ENCODE measurements at regions not wholly inside any gene's neighbourhood (a gene's known extent, or its start where the extent isn't known, plus 50 kb on each side); places are given as distances from the start of the nearest gene placed in this dataset.

DNA sequence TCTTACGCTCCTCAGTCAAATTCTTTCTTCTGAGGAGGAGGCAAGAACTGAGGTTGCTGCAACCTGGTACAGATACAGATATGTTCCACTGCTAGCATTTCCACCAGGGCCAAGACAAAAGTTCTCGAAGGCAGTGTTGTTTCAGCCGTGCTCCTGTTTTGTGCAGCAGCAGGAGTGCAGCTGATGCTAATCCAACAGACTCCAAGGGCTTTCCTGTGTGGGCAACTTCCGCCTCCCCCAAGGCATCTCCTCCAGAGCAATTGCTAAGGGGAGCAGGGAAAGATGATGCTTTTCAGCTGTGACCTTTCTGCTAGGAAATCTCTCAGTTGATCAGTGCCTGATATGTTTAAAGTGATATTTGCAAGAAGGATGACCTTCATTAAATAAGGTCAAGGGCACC is 52.6 kb upstream of the DAPL1 start:
- Histone ChIP-seq H3K79me2 (ENCODE audit: low read length) (no peaks in the 10 kb centered on the region), H3K4me2 (ENCODE audit: low read length) (no peak overlapping the region), H4K20me1 (ENCODE audit: insufficient read depth, low read length) (no peaks in the 10 kb centered on the region), H3K9me3 (ENCODE audit: insufficient read depth, low read length) (no peaks in the 10 kb centered on the region), H2AFZ (ENCODE audit: low read depth, low read length) (no peak overlapping the region), H3K9ac (ENCODE audit: low read length) (no peak overlapping the region), H3K4me3 (ENCODE audit: low read length) (no peak overlapping the region), H3K27me3 (ENCODE audit: low read depth, low read length) (peaks cover 27% of the 10 kb centered on the region), H3K4me1 (ENCODE audit: low read length) (peaks cover 8% of the 10 kb centered on the region), H3K36me3 (replicated peaks; ENCODE audit: low read depth, low read length) (no peaks in the 10 kb centered on the region), H3K27ac (ENCODE audit: low read length) (no peak overlapping the region)
- no peak for TF ChIP-seq EZH2phosphoT487 (IDR thresholded peaks at IDR 0.05; ENCODE audit: low read depth)
- TF ChIP-seq, protein P1, sequence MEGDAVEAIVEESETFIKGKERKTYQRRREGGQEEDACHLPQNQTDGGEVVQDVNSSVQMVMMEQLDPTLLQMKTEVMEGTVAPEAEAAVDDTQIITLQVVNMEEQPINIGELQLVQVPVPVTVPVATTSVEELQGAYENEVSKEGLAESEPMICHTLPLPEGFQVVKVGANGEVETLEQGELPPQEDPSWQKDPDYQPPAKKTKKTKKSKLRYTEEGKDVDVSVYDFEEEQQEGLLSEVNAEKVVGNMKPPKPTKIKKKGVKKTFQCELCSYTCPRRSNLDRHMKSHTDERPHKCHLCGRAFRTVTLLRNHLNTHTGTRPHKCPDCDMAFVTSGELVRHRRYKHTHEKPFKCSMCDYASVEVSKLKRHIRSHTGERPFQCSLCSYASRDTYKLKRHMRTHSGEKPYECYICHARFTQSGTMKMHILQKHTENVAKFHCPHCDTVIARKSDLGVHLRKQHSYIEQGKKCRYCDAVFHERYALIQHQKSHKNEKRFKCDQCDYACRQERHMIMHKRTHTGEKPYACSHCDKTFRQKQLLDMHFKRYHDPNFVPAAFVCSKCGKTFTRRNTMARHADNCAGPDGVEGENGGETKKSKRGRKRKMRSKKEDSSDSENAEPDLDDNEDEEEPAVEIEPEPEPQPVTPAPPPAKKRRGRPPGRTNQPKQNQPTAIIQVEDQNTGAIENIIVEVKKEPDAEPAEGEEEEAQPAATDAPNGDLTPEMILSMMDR (IDR thresholded peaks at IDR 0.05; ENCODE audit: low read depth, low read length), result no peak

- Histone ChIP-seq H3K4me3 (ENCODE audit: low read length) (no peak overlapping the region), H3K9ac (ENCODE audit: low read length) (no peak overlapping the region), H4K20me1 (ENCODE audit: insufficient read depth, low read length) (no peaks in the 10 kb centered on the region), H3K4me2 (ENCODE audit: low read length) (no peak overlapping the region), H3K36me3 (replicated peaks; ENCODE audit: low read depth, low read length) (no peaks in the 10 kb centered on the region), H3K79me2 (ENCODE audit: low read length) (no peaks in the 10 kb centered on the region), H3K9me3 (ENCODE audit: insufficient read depth, low read length) (no peaks in the 10 kb centered on the region), H3K27ac (ENCODE audit: low read length) (no peak overlapping the region), H3K4me1 (ENCODE audit: low read length) (peaks cover 8% of the 10 kb centered on the region), H2AFZ (ENCODE audit: low read depth, low read length) (no peak overlapping the region), H3K27me3 (ENCODE audit: low read depth, low read length) (peaks cover 29% of the 10 kb centered on the region)
- no peak for TF ChIP-seq EZH2phosphoT487 (IDR thresholded peaks at IDR 0.05; ENCODE audit: low read depth)
- TF ChIP-seq, protein P1 (IDR thresholded peaks at IDR 0.05; ENCODE audit: low read depth, low read length), result no peak
These were observed 51.7 kb upstream of the DAPL1 start for GRCh38 chr2:158743466-158743865.

DNA sequence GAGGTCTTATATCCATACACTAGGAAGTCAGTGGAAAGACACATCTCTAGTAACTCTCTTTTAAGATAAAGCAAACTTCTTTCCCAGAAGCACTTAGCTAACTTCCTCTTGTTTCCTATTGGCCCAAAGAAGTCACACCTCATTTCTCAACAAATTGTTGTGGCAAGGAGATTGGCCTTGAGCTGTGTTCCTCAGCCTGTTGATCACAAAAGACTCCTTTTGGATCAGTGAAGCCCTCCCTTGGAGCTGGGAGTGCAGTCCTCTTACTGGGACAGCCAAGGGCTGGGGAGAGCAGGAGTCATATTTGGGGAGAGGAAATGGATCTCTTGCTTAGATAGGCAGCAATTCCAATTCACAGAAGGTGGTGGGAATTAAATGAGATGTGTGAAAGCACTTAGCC is 51.2 kb upstream of the DAPL1 start:
- Histone ChIP-seq H3K9me3 (ENCODE audit: insufficient read depth, low read length) (no peaks in the 10 kb centered on the region), H3K4me1 (ENCODE audit: low read length) (peaks cover 8% of the 10 kb centered on the region), H3K4me3 (ENCODE audit: low read length) (no peak overlapping the region), H3K79me2 (ENCODE audit: low read length) (no peaks in the 10 kb centered on the region), H3K4me2 (ENCODE audit: low read length) (no peak overlapping the region), H3K9ac (ENCODE audit: low read length) (no peak overlapping the region), H2AFZ (ENCODE audit: low read depth, low read length) (no peak overlapping the region), H4K20me1 (ENCODE audit: insufficient read depth, low read length) (no peaks in the 10 kb centered on the region), H3K27ac (ENCODE audit: low read length) (no peak overlapping the region), H3K27me3 (ENCODE audit: low read depth, low read length) (peaks cover 31% of the 10 kb centered on the region), H3K36me3 (replicated peaks; ENCODE audit: low read depth, low read length) (no peaks in the 10 kb centered on the region)
- no peak for TF ChIP-seq EZH2phosphoT487 (IDR thresholded peaks at IDR 0.05; ENCODE audit: low read depth)
- TF ChIP-seq, protein P1 (IDR thresholded peaks at IDR 0.05; ENCODE audit: low read depth, low read length), result no peak

- Histone ChIP-seq H3K9me3 (ENCODE audit: insufficient read depth, low read length) (no peaks in the 10 kb centered on the region), H3K4me1 (ENCODE audit: low read length) (peaks cover 8% of the 10 kb centered on the region), H3K9ac (ENCODE audit: low read length) (no peak overlapping the region), H3K36me3 (replicated peaks; ENCODE audit: low read depth, low read length) (no peaks in the 10 kb centered on the region), H3K79me2 (ENCODE audit: low read length) (no peaks in the 10 kb centered on the region), H3K4me3 (ENCODE audit: low read length) (no peak overlapping the region), H4K20me1 (ENCODE audit: insufficient read depth, low read length) (no peaks in the 10 kb centered on the region), H3K4me2 (ENCODE audit: low read length) (no peak overlapping the region), H2AFZ (ENCODE audit: low read depth, low read length) (no peak overlapping the region), H3K27ac (ENCODE audit: low read length) (no peak overlapping the region), H3K27me3 (ENCODE audit: low read depth, low read length) (peaks cover 36% of the 10 kb centered on the region)
- TF ChIP-seq EZH2phosphoT487 (IDR thresholded peaks at IDR 0.05; ENCODE audit: low read depth), result no peak
- TF ChIP-seq, protein P1 (IDR thresholded peaks at IDR 0.05; ENCODE audit: low read depth, low read length), result peak; percentile 59
These were observed 49.9 kb upstream of the DAPL1 start for GRCh38 chr2:158745067-158745865.
